Cardiac fibroblast (primary cell): ENCODE measurements at regions not wholly inside any gene's neighbourhood (a gene's known extent, or its start where the extent isn't known, plus 50 kb on each side); places are given as distances from the start of the nearest gene placed in this dataset.

ENCODE experiments used
- DNase-seq, 2 donors: peaks; one replicate each; pipeline versions ENCODE4 v3.0.0 to v3.0.0-alpha.2; 2010; ENCODE audit warnings: low read depth in 2 of 2
- H3K4me3 ChIP-seq, 2 donors: replicated peaks in 1 of 2; 1 replicate in 1 of 2; 2 replicates in 1 of 2; pipeline ENCODE4 v1.5.1; 2011; ENCODE audit warnings: low read depth in 2 of 2, low read length in 2 of 2, mild to moderate bottlenecking in 2 of 2, moderate library complexity in 1 of 2
- CTCF ChIP-seq: IDR thresholded peaks from one replicate; pipeline ENCODE4 v1.5.1; 2011; ENCODE audit warnings: low read depth, mild to moderate bottlenecking, low read length, inconsistent platforms

DNA sequence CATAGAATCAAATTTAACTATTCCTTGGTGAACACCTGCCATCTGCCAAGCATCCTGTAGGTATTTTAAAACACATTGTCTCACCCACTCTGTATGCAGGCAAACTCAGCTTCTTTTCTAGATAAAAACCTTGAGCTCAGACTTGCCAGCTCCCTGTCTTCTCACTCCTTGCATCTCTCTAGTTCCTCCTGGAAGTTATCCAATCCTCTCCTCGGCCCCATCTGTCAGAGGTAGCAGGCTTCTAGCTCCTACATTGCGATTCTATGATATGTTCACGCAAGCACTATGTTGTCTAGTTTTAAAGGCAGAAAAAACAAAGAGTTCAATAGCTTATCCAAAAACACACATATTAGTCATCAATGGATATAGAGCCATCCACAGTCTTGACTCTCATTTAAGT lies 67.0 kb upstream of the APCDD1 start:
- TF ChIP-seq CTCF = no peak
- no peak for DNase-seq

DNA sequence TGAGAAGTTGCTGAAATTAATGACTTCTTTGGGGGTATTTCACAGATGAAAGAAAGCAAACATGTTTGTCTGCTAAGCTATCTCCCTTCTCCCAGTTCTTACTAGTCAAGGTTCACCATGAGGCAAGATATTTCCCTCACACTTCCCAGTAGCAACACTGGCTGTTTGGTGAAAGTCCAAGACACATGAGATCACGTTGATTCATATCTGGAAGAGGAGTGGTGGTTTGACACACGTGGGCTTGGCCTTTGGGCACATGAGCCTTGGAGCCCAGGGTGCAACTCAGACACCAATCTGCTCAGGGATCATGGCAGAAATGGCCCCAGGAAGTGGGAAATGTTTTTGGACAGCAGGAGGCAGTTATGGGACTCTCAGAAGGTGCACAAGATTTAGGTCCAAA lies 66.1 kb upstream of the APCDD1 start:
- DNase-seq = no peak
- H3K4me3 ChIP-seq = no peak overlapping the region
- no peak for TF ChIP-seq CTCF

More for the DNA sequence above, 67.0 kb upstream of the APCDD1 start:
- no peak overlapping the region for H3K4me3 ChIP-seq

GRCh38 chr18:10391506-10391905 lies 62.9 kb upstream of the APCDD1 start:
- no peak for DNase-seq
- H3K4me3 ChIP-seq = no peak overlapping the region
- no peak for TF ChIP-seq CTCF

GRCh38 chr18:10397004-10397403 lies 57.4 kb upstream of the APCDD1 start:
- H3K4me3 ChIP-seq = no peak overlapping the region
- no peak for TF ChIP-seq CTCF
- DNase-seq = no peak

- no peak for TF ChIP-seq CTCF
- H3K4me3 ChIP-seq = no peak overlapping the region
- DNase-seq = no peak
Observed at GRCh38 chr18:10398571-10398970, 55.9 kb upstream of the APCDD1 start.

DNA sequence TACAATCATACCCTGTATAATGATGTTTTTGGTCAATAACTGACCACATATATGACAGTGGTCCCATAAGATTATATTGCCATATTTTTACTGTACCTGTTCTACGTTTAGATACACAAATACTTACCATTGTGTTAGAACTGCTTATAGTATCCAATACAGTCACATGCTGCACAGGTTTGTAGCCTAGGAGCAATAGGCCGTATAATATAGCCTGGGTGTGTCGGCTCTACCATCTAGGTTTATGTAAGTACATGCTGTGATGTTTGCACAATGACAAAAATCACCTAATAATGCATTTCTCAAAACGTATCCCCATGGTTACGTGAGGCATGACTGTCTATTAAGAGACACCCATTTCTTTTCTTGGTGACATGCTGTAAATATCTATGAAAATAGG lies 55.0 kb upstream of the APCDD1 start:
- H3K4me3 ChIP-seq = no peak overlapping the region
- TF ChIP-seq CTCF = no peak
- no peak for DNase-seq

- no peak for DNase-seq
- TF ChIP-seq CTCF = no peak
- H3K4me3 ChIP-seq = no peak overlapping the region
Observed at GRCh38 chr18:10400534-10401307, 53.7 kb upstream of the APCDD1 start.
